Breast epithelium (tissue), 3 donors: ENCODE measurements at regions not wholly inside any gene's neighbourhood (a gene's known extent, or its start where the extent isn't known, plus 50 kb on each side); places are given as distances from the start of the nearest gene placed in this dataset.

ENCODE experiments used
- POLR2A ChIP-seq: fragments of 450-650 bp; IDR thresholded peaks from one replicate; pipeline ENCODE4 v1.6.1; 2016; ENCODE audit warnings: antibody characterized with exemption, mild to moderate bottlenecking, moderate library complexity
- POLR2AphosphoS5 ChIP-seq, 3 donors: sonication (generic); formaldehyde crosslinking; IDR thresholded peaks; one replicate each; pipeline ENCODE4 v1.6.1; 2017; ENCODE audit warnings: antibody characterized with exemption in 3 of 3
- TF ChIP-seq, protein P1 (sequence below), 3 donors: fragments of 450-650 bp; IDR thresholded peaks; one replicate each; pipeline ENCODE4 v1.5.1; 2016 to 2017; ENCODE audit warnings: antibody characterized with exemption in 3 of 3, mild to moderate bottlenecking in 3 of 3, moderate library complexity in 3 of 3

DNA sequence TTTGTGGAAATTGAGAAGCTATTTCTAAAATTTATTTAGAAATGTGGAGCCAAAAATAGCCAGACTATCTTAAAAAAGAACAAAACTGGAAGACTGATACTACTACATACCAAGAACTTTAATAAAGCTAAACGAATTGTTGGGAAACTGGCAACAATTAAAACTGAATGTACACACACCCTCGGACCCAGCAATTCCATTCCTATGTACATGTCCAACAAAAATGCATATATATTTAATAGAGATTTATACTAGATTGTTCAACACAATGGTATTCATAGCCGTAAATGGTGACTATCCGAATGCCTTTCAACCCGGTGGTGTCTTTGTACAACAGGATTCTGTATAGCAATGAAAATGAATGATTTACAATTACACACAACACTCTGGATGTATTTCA is 136.5 kb upstream of the RASGRP1 start:
- TF ChIP-seq, protein P1, sequence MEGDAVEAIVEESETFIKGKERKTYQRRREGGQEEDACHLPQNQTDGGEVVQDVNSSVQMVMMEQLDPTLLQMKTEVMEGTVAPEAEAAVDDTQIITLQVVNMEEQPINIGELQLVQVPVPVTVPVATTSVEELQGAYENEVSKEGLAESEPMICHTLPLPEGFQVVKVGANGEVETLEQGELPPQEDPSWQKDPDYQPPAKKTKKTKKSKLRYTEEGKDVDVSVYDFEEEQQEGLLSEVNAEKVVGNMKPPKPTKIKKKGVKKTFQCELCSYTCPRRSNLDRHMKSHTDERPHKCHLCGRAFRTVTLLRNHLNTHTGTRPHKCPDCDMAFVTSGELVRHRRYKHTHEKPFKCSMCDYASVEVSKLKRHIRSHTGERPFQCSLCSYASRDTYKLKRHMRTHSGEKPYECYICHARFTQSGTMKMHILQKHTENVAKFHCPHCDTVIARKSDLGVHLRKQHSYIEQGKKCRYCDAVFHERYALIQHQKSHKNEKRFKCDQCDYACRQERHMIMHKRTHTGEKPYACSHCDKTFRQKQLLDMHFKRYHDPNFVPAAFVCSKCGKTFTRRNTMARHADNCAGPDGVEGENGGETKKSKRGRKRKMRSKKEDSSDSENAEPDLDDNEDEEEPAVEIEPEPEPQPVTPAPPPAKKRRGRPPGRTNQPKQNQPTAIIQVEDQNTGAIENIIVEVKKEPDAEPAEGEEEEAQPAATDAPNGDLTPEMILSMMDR (IDR thresholded peaks at IDR 0.05): no peak
- TF ChIP-seq POLR2AphosphoS5 (IDR thresholded peaks at IDR 0.05): no peak
- TF ChIP-seq POLR2A: no peak
